HEK293 (cell line): ENCODE measurements at regions not wholly inside any gene's neighbourhood (a gene's known extent, or its start where the extent isn't known, plus 50 kb on each side); places are given as distances from the start of the nearest gene placed in this dataset.

Experiments used
- CTCF ChIA-PET: fragments of 350-600 bp; formaldehyde crosslinking; extraction: SDS; loops from one replicate; lab custom pipeline; 2021; ENCODE audit warnings: antibody characterized with exemption; lab: Yijun Ruan, JAX
- POLR2A ChIA-PET: fragments of 300-600 bp; formaldehyde crosslinking; extraction: SDS; loops from one replicate; lab custom pipeline; 2020; ENCODE audit warnings: antibody characterized with exemption, inconsistent platforms; lab: Yijun Ruan, JAX
- H3K27ac ChIP-seq: fragments of 200-500 bp; sonication (Bioruptor generic); 2 replicates; pipeline ENCODE4 v1.5.1; 2014; ENCODE audit warnings: low read depth, low read length, control low read depth, inconsistent platforms; ENCODE audit errors: extremely low read depth
- H3K36me3 ChIP-seq, 2 experiments: fragments of 200-500 bp in 1 of 2; sonication (Bioruptor generic) in 1 of 2; 1 replicate in 1 of 2; 2 replicates in 1 of 2; pipeline ENCODE4 v1.5.1; 2014 to 2017; ENCODE audit warnings: inconsistent platforms in 2 of 2, low read length in 2 of 2; ENCODE audit not compliant: control insufficient read depth in 2 of 2, insufficient read depth in 1 of 2
- H3K4me1 ChIP-seq: fragments of 200-500 bp; sonication (Bioruptor generic); 2 replicates; pipeline ENCODE4 v1.5.1; 2014; ENCODE audit warnings: mild to moderate bottlenecking, low read length, inconsistent platforms; ENCODE audit not compliant: control insufficient read depth, insufficient read depth
- H3K4me3 ChIP-seq: 2 replicates; pipeline ENCODE4 v1.5.1; 2011; ENCODE audit warnings: low read depth, mild to moderate bottlenecking, control low read depth, low read length, moderate library complexity
- H3K9me3 ChIP-seq: fragments of 200-500 bp; sonication (Bioruptor generic); 2 replicates; pipeline ENCODE4 v1.5.1; 2014; ENCODE audit warnings: low read depth, low read length, inconsistent platforms; ENCODE audit not compliant: control insufficient read depth, insufficient read depth
- GLI4 ChIP-seq: fragments of 450-650 bp; formaldehyde crosslinking; IDR thresholded peaks from 2 replicates; pipeline ENCODE4 v1.5.1; 2016; ENCODE audit warnings: missing biosample characterization, missing genetic modification characterization
- GLIS2 ChIP-seq: fragments of 450-650 bp; formaldehyde crosslinking; IDR thresholded peaks from 2 replicates; pipeline ENCODE4 v1.5.1; 2016; ENCODE audit warnings: missing biosample characterization, missing genetic modification characterization
- IKZF3 ChIP-seq: fragments of 450-650 bp; IDR thresholded peaks from 2 replicates; pipeline ENCODE4 v1.5.0; 2018; ENCODE audit warnings: missing biosample characterization, mild to moderate bottlenecking, missing genetic modification characterization, moderate library complexity
- PRDM6 ChIP-seq: fragments of 450-650 bp; formaldehyde crosslinking; IDR thresholded peaks from 2 replicates; pipeline ENCODE4 v1.5.1; 2017; ENCODE audit warnings: missing biosample characterization, missing genetic modification characterization
- ZBTB17 ChIP-seq: fragments of 450-650 bp; formaldehyde crosslinking; IDR thresholded peaks from 2 replicates; pipeline ENCODE4 v1.5.1; 2016; ENCODE audit warnings: missing biosample characterization, missing genetic modification characterization
- ZBTB20 ChIP-seq: fragments of 450-650 bp; formaldehyde crosslinking; IDR thresholded peaks from 2 replicates; pipeline ENCODE4 v1.5.1; 2016; ENCODE audit warnings: missing biosample characterization, missing genetic modification characterization
- ZNF121 ChIP-seq: fragments of 450-650 bp; formaldehyde crosslinking; IDR thresholded peaks from 2 replicates; pipeline ENCODE4 v1.5.1; 2016; ENCODE audit warnings: missing biosample characterization, missing genetic modification characterization
- ZNF138 ChIP-seq: fragments of 450-650 bp; formaldehyde crosslinking; IDR thresholded peaks from 2 replicates; pipeline ENCODE4 v1.5.1; 2016; ENCODE audit warnings: missing biosample characterization, missing genetic modification characterization, borderline replicate concordance
- ZNF148 ChIP-seq: fragments of 450-650 bp; formaldehyde crosslinking; IDR thresholded peaks from 2 replicates; pipeline ENCODE4 v1.5.0; 2017; ENCODE audit warnings: missing biosample characterization, missing genetic modification characterization, borderline replicate concordance
- ZNF473 ChIP-seq: fragments of 450-650 bp; formaldehyde crosslinking; IDR thresholded peaks from 2 replicates; pipeline ENCODE4 v1.5.1; 2017; ENCODE audit warnings: missing biosample characterization, missing genetic modification characterization
- ZNF514 ChIP-seq: fragments of 450-650 bp; formaldehyde crosslinking; IDR thresholded peaks from 2 replicates; pipeline ENCODE4 v1.5.1; 2016; ENCODE audit warnings: missing biosample characterization, missing genetic modification characterization
- ZNF521 ChIP-seq: fragments of 450-650 bp; formaldehyde crosslinking; IDR thresholded peaks from 2 replicates; pipeline ENCODE4 v1.5.1; 2017; ENCODE audit warnings: missing biosample characterization, mild to moderate bottlenecking, missing genetic modification characterization
- ZNF585B ChIP-seq: fragments of 450-650 bp; formaldehyde crosslinking; IDR thresholded peaks from 2 replicates; pipeline ENCODE4 v1.5.1; 2016; ENCODE audit warnings: missing biosample characterization, missing genetic modification characterization
- ZNF645 ChIP-seq: fragments of 450-650 bp; formaldehyde crosslinking; IDR thresholded peaks from 2 replicates; pipeline ENCODE4; 2016; ENCODE audit warnings: missing biosample characterization, missing genetic modification characterization
- TF ChIP-seq, protein P1 (sequence below): fragments of 450-650 bp; formaldehyde crosslinking; IDR thresholded peaks from 2 replicates; pipeline ENCODE4 v1.5.1; 2016; ENCODE audit warnings: missing biosample characterization, missing genetic modification characterization
- TF ChIP-seq, protein P2 (sequence below): fragments of 450-650 bp; formaldehyde crosslinking; conservative IDR thresholded peaks from 2 replicates; pipeline ENCODE4 v1.5.1; 2016; ENCODE audit warnings: low read depth, missing biosample characterization, missing genetic modification characterization

DNA sequence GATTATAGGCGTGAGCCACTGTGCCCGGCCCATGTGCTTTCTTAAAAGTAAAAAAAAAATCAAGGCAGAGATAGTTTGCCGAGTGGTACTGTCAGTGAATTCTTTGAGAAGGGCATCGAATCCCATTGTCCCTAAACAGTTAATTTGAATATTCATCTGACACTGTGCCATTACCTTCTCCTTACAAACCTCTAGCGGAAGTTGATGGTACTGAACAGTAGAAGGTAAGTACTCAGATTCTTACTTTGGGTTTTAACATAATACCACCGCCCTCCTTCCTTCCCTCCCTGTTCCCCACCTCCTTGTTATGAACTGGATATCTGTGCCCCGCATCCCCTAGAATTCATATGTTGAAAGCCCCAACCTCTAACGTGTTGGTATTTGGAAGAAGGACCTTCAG lies 58.2 kb upstream of the CLMP start:
- Histone ChIP-seq H3K4me3 (no peak overlapping the region), H3K36me3 (no peaks in the 10 kb centered on the region), H3K4me1 (no peaks in the 10 kb centered on the region), H3K27ac (no peak overlapping the region), H3K9me3 (no peaks in the 10 kb centered on the region)
- TF ChIP-seq ZNF138 (no peak), ZBTB20 (tag by site-specific recombination) (no peak), ZNF473 (tag by site-specific recombination) (no peak), ZNF645 (tag by site-specific recombination) (no peak), ZNF148 (no peak), ZNF585B (tag by site-specific recombination) (no peak), PRDM6 (no peak), GLI4 (no peak), IKZF3 (tag by site-specific recombination) (no peak), ZNF514 (no peak), ZBTB17 (tag by site-specific recombination) (no peak)
- TF ChIP-seq, protein P1, sequence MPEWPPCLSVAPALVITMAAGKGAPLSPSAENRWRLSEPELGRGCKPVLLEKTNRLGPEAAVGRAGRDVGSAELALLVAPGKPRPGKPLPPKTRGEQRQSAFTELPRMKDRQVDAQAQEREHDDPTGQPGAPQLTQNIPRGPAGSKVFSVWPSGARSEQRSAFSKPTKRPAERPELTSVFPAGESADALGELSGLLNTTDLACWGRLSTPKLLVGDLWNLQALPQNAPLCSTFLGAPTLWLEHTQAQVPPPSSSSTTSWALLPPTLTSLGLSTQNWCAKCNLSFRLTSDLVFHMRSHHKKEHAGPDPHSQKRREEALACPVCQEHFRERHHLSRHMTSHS (tag by site-specific recombination), result no peak
- TF ChIP-seq, protein P2, sequence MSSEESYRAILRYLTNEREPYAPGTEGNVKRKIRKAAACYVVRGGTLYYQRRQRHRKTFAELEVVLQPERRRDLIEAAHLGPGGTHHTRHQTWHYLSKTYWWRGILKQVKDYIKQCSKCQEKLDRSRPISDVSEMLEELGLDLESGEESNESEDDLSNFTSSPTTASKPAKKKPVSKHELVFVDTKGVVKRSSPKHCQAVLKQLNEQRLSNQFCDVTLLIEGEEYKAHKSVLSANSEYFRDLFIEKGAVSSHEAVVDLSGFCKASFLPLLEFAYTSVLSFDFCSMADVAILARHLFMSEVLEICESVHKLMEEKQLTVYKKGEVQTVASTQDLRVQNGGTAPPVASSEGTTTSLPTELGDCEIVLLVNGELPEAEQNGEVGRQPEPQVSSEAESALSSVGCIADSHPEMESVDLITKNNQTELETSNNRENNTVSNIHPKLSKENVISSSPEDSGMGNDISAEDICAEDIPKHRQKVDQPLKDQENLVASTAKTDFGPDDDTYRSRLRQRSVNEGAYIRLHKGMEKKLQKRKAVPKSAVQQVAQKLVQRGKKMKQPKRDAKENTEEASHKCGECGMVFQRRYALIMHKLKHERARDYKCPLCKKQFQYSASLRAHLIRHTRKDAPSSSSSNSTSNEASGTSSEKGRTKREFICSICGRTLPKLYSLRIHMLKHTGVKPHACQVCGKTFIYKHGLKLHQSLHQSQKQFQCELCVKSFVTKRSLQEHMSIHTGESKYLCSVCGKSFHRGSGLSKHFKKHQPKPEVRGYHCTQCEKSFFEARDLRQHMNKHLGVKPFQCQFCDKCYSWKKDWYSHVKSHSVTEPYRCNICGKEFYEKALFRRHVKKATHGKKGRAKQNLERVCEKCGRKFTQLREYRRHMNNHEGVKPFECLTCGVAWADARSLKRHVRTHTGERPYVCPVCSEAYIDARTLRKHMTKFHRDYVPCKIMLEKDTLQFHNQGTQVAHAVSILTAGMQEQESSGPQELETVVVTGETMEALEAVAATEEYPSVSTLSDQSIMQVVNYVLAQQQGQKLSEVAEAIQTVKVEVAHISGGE (tag by site-specific recombination), result no peak
- ChIA-PET CTCF (interaction anchor here (0.9 to 2.9 kb wide), 2 partner anchors 8 to 141 kb away, joined by 6 to 29 read pairs; no protein-coding TSS in a partner anchor), POLR2A (no interaction called here)

GRCh38 chr11:123251657-123252344 lies 56.8 kb upstream of the CLMP start:
- ChIA-PET CTCF (interaction anchor here (0.8 to 3.9 kb wide), 6 partner anchors 10 to 329 kb away, joined by 3 to 29 read pairs (median 4); no protein-coding TSS in a partner anchor), POLR2A (interaction anchor here (0.7 kb wide), 1 partner anchor 191 kb away, joined by 3 read pairs; no protein-coding TSS in a partner anchor)
- Histone ChIP-seq H3K36me3 (no peaks in the 10 kb centered on the region), H3K27ac (no peak overlapping the region), H3K4me3 (no peak overlapping the region), H3K9me3 (no peaks in the 10 kb centered on the region), H3K4me1 (no peaks in the 10 kb centered on the region)
- TF ChIP-seq ZNF121 (tag by site-specific recombination) (no peak), ZNF521 (tag by site-specific recombination) (no peak), GLIS2 (tag by site-specific recombination) (no peak)
